ENCODE measurements at regions not wholly inside any gene's neighbourhood (a gene's known extent, or its start where the extent isn't known, plus 50 kb on each side); places are given as distances from the start of the nearest gene placed in this dataset.
"Not testable (repeated sequence)": the region's sequence is repeated elsewhere in the genome, so short reads cannot be mapped to it uniquely, and the experiment has no call there.

GRCh38 chr3:48101301-48101650, 85.1 kb upstream of the MAP4 start:
- not testable (repeated sequence) for DNase-seq

- DNase-seq, result no peak
These were observed 76.1 kb upstream of the MAP4 start for GRCh38 chr3:48092270-48092669.

GRCh38 chr3:48090166-48090939, 74.1 kb upstream of the MAP4 start:
- no peak for DNase-seq

GRCh38 chr3:48088749-48089466, 72.7 kb upstream of the MAP4 start:
- peak; percentile 98 for DNase-seq

- DNase-seq, result peak; percentile 41
These were observed 72.0 kb upstream of the MAP4 start for GRCh38 chr3:48088056-48088748.

- peak; percentile 13 for DNase-seq
These were observed 70.5 kb upstream of the MAP4 start for GRCh38 chr3:48086705-48087104.

GRCh38 chr3:48084929-48085328, 68.7 kb upstream of the MAP4 start:
- peak; percentile 16 for DNase-seq

- no peak for DNase-seq
These were observed 68.0 kb upstream of the MAP4 start for GRCh38 chr3:48084170-48084569.

- no peak for DNase-seq
These were observed 66.5 kb upstream of the MAP4 start for GRCh38 chr3:48082580-48083184.

- peak; percentile 23 for DNase-seq
These were observed 61.6 kb upstream of the MAP4 start for GRCh38 chr3:48077815-48078214.

- no peak for DNase-seq
These were observed 53.8 kb upstream of the MAP4 start for GRCh38 chr3:48070030-48070429.

- DNase-seq, result no peak
These were observed 53.1 kb upstream of the MAP4 start for GRCh38 chr3:48069339-48069738.

- no peak for DNase-seq
These were observed 52.7 kb upstream of the MAP4 start for GRCh38 chr3:48068886-48069285.

- DNase-seq, result not testable (repeated sequence)
These were observed 52.1 kb upstream of the MAP4 start for GRCh38 chr3:48068320-48068719.

- no peak for DNase-seq
These were observed 51.1 kb upstream of the MAP4 start for GRCh38 chr3:48067271-48067670.

All from dermis blood vessel endothelial cell (primary cell).